Uterus (tissue), 2 donors: ENCODE measurements at regions not wholly inside any gene's neighbourhood (a gene's known extent, or its start where the extent isn't known, plus 50 kb on each side); places are given as distances from the start of the nearest gene placed in this dataset.

Experiments used
- CTCF ChIP-seq, 4 experiments: fragments of 200-600 bp in 2 of 4; fragments of 450-650 bp in 2 of 4; sonication (generic) in 2 of 4; IDR thresholded peaks; one replicate each; pipeline ENCODE4 v1.5.1; 2016 to 2019; ENCODE audit warnings: antibody characterized with exemption in 4 of 4, mild to moderate bottlenecking in 2 of 4, moderate library complexity in 1 of 4
- POLR2A ChIP-seq, 2 donors: fragments of 450-650 bp; IDR thresholded peaks; one replicate each; pipeline ENCODE4 v1.6.1; 2016; ENCODE audit warnings: antibody characterized with exemption in 2 of 2, mild to moderate bottlenecking in 1 of 2, moderate library complexity in 1 of 2

DNA sequence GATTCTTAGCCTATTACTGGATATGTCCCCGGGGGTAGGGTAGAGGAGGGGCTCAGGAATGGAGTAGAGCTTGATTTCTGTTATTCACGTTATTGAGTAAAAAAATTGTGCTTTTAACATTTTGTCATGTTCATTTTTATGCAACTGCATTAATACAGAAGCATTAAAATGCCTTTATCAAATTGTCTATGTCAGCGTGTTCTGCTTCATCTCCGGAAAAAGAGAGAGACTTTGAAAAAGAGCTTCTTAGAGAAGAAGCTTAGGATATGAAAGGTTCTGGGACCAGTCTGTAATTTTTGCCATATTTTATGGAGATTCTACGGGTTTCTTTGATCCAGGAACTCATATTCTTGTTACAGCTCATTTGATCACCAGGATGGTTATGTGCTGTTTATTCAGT lies 82.0 kb downstream of the SLC10A2 start:
- TF ChIP-seq POLR2A (IDR thresholded peaks at IDR 0.05) = no peak
- no peak for TF ChIP-seq CTCF (IDR thresholded peaks at IDR 0.05)
